Fibroblast of lung (primary cell): ENCODE measurements at regions not wholly inside any gene's neighbourhood (a gene's known extent, or its start where the extent isn't known, plus 50 kb on each side); places are given as distances from the start of the nearest gene placed in this dataset.

Experiments used
- EZH2 ChIP-seq: IDR thresholded peaks from 2 replicates; pipeline ENCODE4 v1.5.1; 2012; ENCODE audit warnings: low read length, control low read depth, mild to moderate bottlenecking; ENCODE audit errors: missing control alignments
- TF ChIP-seq, protein P1 (sequence below), 2 donors: IDR thresholded peaks in 1 of 2; conservative IDR thresholded peaks in 1 of 2; 1 replicate in 1 of 2; 2 replicates in 1 of 2; pipeline ENCODE4 v1.5.1; 2011 to 2012; ENCODE audit warnings: low read length in 2 of 2, control low read depth in 1 of 2, inconsistent platforms in 1 of 2, low read depth in 1 of 2, mild to moderate bottlenecking in 1 of 2

DNA sequence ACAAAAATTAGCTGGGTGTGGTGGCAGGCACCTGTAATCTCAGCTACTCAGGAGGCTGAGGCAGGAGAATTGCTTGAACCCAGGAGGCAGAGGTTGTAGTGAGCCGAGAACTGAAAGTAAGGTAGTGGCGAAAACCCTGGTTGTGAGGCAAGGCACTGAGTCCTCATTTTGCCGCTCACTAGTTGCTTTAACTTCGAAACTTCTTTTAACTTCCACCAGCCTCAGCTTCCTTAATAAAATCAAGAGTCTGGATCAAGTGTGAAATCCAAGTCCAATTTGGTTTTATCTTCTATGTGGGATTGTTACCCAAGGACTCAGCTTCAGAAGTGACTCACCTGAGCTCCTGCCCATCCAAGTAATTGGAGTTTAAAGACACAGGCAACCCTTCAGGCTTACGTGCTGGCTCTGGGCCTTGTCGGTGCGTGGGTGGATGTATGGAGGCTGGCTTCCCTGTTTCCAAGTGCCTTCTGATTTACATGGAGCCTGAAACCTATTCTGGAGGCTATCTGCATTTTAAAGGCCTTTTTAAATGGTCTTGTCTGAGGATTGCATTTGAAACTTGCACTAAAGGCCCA lies 374.2 kb upstream of the ID2 start:
- TF ChIP-seq, protein P1, sequence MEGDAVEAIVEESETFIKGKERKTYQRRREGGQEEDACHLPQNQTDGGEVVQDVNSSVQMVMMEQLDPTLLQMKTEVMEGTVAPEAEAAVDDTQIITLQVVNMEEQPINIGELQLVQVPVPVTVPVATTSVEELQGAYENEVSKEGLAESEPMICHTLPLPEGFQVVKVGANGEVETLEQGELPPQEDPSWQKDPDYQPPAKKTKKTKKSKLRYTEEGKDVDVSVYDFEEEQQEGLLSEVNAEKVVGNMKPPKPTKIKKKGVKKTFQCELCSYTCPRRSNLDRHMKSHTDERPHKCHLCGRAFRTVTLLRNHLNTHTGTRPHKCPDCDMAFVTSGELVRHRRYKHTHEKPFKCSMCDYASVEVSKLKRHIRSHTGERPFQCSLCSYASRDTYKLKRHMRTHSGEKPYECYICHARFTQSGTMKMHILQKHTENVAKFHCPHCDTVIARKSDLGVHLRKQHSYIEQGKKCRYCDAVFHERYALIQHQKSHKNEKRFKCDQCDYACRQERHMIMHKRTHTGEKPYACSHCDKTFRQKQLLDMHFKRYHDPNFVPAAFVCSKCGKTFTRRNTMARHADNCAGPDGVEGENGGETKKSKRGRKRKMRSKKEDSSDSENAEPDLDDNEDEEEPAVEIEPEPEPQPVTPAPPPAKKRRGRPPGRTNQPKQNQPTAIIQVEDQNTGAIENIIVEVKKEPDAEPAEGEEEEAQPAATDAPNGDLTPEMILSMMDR (conservative IDR thresholded peaks at IDR 0.05 in 1 of 2, IDR thresholded peaks at IDR 0.05 in 1 of 2; ENCODE audit: low read depth in 1 of 2, low read length in 2 of 2) = no peak
- TF ChIP-seq EZH2 = no peak
